Pancreas (tissue), 10 donors: ENCODE measurements at regions not wholly inside any gene's neighbourhood (a gene's known extent, or its start where the extent isn't known, plus 50 kb on each side); places are given as distances from the start of the nearest gene placed in this dataset.
"Not testable (repeated sequence)": the region's sequence is repeated elsewhere in the genome, so short reads cannot be mapped to it uniquely, and the experiment has no call there.

Experiments used
- ATAC-seq, 4 donors: fragments of 200-7000 bp; cut with Tn5 transposase; one replicate each; pipeline versions ENCODE4 v1.8.0 to v1.9.1; 2020; ENCODE audit warnings: mild to moderate bottlenecking in 4 of 4, moderate library complexity in 4 of 4
- DNase-seq, 6 donors: peaks; one replicate each; pipeline ENCODE4 v3.0.0-alpha.2; 2020
- FAIRE-seq: peaks from 2 replicates; lab custom pipeline; 2012; peaks lifted over from hg19 to GRCh38; lab: Jason Lieb, UNC
- H3K27ac ChIP-seq, 4 donors: fragments of 200-600 bp; sonication (generic); 1 replicate in 3 of 4; 2 replicates in 1 of 4; pipeline versions ENCODE4 v1.5.0 to v1.8.0; 2020
- H3K27me3 ChIP-seq, 4 donors: fragments of 200-600 bp; one replicate each; pipeline ENCODE4 v1.8.0; 2021
- H3K36me3 ChIP-seq, 3 donors: fragments of 200-600 bp; sonication (generic) in 1 of 3; one replicate each; pipeline versions ENCODE4 v1.5.0 to v1.8.0; 2020 to 2021
- H3K4me1 ChIP-seq, 3 donors: fragments of 200-600 bp; one replicate each; pipeline ENCODE4 v1.8.0; 2021
- H3K4me3 ChIP-seq, 4 donors: fragments of 200-600 bp; sonication (generic) in 2 of 4; one replicate each; pipeline versions ENCODE4 v1.5.0 to v1.8.0; 2020 to 2021
- H3K9me3 ChIP-seq, 4 donors: fragments of 200-600 bp; one replicate each; pipeline ENCODE4 v1.8.0; 2021
- WGBS, 2 donors: extraction: QIAGEN DNeasy Blood & Tissue Kit; methylation state at CpG; one replicate each; pipeline ENCODE4 v1.1.7; 2013; 5-methylcytosine and 5-hydroxymethylcytosine counted together
- intact Hi-C, 3 donors: fragments of 100-400 bp; cut with DNase I; formaldehyde crosslinking; loops; one replicate each; pipeline versions ENCODE4 v1.11.1 to v1.14.2; 2022
- TF ChIP-seq, protein P1 (sequence below), 4 donors: fragments of 200-600 bp; sonication (generic) in 3 of 4; IDR thresholded peaks; one replicate each; pipeline versions ENCODE4 v1.5.0 to v1.8.0; 2021; ENCODE audit warnings: antibody characterized with exemption in 4 of 4
- donor health status: healthy with polysubstance abuse.
- donor health status: DM: no; HTN: no; CAD: no; lungs with moderate emphysema.
- donor health status: DM: no; HTN: no; CAD: no.
- donor health status: control.
- donor health status: control.
- donor health status: Bipolar disorder and iron deficiency.
- donor health status: DM: yes; HTN: yes; CAD: no.
- donor health status: DM: no; HTN: no; CAD: no.
- donor health status: DM: no; HTN: no; CAD: no.
- donor health status: DM: yes; HTN: yes; CAD: no.

GRCh38 chr22:27107824-27108223 is 450.4 kb downstream of the MIAT start:
- FAIRE-seq (no peak), DNase-seq (peak; percentile 67 to 86 (median 80)), ATAC-seq (peak; percentile 75 to 87 (median 81))
- WGBS, 2 donors = 30 to 37% methylated on average over 2 of the region's 2 CpGs
- TF ChIP-seq, protein P1, sequence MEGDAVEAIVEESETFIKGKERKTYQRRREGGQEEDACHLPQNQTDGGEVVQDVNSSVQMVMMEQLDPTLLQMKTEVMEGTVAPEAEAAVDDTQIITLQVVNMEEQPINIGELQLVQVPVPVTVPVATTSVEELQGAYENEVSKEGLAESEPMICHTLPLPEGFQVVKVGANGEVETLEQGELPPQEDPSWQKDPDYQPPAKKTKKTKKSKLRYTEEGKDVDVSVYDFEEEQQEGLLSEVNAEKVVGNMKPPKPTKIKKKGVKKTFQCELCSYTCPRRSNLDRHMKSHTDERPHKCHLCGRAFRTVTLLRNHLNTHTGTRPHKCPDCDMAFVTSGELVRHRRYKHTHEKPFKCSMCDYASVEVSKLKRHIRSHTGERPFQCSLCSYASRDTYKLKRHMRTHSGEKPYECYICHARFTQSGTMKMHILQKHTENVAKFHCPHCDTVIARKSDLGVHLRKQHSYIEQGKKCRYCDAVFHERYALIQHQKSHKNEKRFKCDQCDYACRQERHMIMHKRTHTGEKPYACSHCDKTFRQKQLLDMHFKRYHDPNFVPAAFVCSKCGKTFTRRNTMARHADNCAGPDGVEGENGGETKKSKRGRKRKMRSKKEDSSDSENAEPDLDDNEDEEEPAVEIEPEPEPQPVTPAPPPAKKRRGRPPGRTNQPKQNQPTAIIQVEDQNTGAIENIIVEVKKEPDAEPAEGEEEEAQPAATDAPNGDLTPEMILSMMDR (IDR thresholded peaks at IDR 0.05) = no peak
- intact Hi-C loops = no loop called here
- Histone ChIP-seq H3K27ac (peak overlapping the region in 2 of 4 donors; percentile 67 to 70), H3K4me1 (peaks cover 0 to 29% (median 0%) of the 10 kb centered on the region in 3 donors), H3K36me3 (no peaks in the 10 kb centered on the region), H3K27me3 (no peaks in the 10 kb centered on the region), H3K9me3 (no peaks in the 10 kb centered on the region), H3K4me3 (no peak overlapping the region)

- H3K36me3 ChIP-seq = no peaks in the 10 kb centered on the region
- ATAC-seq = peak in 3 of 4 donors; percentile 14 to 30 (median 15)
- intact Hi-C loops = no loop called here
- TF ChIP-seq, protein P1 (IDR thresholded peaks at IDR 0.05) = no peak
- DNase-seq = peak in 4 of 6 donors; percentile 48 to 75 (median 64)
- no peaks in the 10 kb centered on the region for H3K27me3 ChIP-seq
- peak overlapping the region in 2 of 4 donors; percentile 67 to 70 for H3K27ac ChIP-seq
- no peak for FAIRE-seq
- H3K4me1 ChIP-seq = peaks cover 0 to 29% (median 0%) of the 10 kb centered on the region in 3 donors
- no peaks in the 10 kb centered on the region for H3K9me3 ChIP-seq
- no peak overlapping the region for H3K4me3 ChIP-seq
- 26 to 35% methylated on average over 16 to 20 of the region's 20 CpGs for WGBS, 2 donors
Observed at GRCh38 chr22:27108425-27109114, 451.2 kb downstream of the MIAT start.

- WGBS, 2 donors = 76% methylated on average over 2 of the region's 2 CpGs
- Histone ChIP-seq H3K4me1 (peaks cover 0 to 29% (median 0%) of the 10 kb centered on the region in 3 donors), H3K27ac (peak overlapping the region in 2 of 4 donors; percentile 67 to 70)
- DNase-seq, H3K27me3 ChIP-seq, H3K36me3 ChIP-seq, H3K4me3 ChIP-seq, ATAC-seq, FAIRE-seq, H3K9me3 ChIP-seq, intact Hi-C loops: not testable (repeated sequence)
Observed at GRCh38 chr22:27109406-27109805, 452.0 kb downstream of the MIAT start.

DNA sequence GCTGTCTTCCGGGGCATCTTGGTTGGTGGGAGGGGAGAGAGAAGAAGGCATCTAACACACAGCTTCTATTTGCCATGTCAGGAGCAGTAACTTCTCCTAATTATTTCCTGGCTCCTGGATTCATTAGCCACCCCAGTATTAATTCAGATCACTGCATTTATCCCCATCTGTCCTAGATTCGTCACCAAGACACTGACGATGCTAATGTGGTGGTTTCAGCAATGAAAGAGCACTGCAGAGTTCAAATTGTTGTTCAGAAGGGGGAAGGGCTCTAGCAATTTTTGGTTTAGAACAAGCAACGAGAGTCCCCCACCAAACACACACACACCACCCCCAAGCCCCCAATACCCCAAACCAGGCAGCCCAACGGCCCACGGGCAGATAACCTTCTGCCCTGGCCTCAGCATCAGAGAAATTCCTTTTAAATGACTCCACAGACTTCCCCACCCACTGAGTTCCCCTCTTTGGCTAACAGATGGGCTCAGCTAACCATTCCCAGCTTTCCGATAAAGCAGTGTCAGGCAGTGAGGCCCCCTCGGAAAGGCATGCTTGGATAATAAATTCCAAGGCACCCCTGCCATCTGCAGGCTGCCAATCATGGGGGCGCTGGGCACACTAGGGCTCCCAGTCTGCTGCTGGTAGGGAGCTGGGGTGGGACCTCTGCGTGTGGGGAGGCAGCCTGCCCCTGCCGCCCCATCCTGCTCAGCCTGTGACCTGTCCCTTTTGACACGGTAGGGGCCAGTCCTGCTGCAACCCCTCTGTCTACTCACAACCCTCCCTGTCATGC is 453.5 kb downstream of the MIAT start:
- DNase-seq (peak in 1 of 6 donors; percentile 16), ATAC-seq (peak in 1 of 4 donors; percentile 17), FAIRE-seq (no peak)
- intact Hi-C loops = no loop called here
- H3K4me1 ChIP-seq = peaks cover 5 to 34% (median 8%) of the 10 kb centered on the region in 3 donors
- TF ChIP-seq, protein P1 (IDR thresholded peaks at IDR 0.05) = no peak
- H3K4me3 ChIP-seq = no peak overlapping the region
- peak overlapping the region in 2 of 4 donors; percentile 83 to 84 for H3K27ac ChIP-seq
- no peaks in the 10 kb centered on the region for H3K27me3 ChIP-seq
- H3K36me3 ChIP-seq = no peaks in the 10 kb centered on the region
- H3K9me3 ChIP-seq = no peaks in the 10 kb centered on the region
- 44 to 49% methylated on average over 12 of the region's 12 CpGs for WGBS, 2 donors

DNA sequence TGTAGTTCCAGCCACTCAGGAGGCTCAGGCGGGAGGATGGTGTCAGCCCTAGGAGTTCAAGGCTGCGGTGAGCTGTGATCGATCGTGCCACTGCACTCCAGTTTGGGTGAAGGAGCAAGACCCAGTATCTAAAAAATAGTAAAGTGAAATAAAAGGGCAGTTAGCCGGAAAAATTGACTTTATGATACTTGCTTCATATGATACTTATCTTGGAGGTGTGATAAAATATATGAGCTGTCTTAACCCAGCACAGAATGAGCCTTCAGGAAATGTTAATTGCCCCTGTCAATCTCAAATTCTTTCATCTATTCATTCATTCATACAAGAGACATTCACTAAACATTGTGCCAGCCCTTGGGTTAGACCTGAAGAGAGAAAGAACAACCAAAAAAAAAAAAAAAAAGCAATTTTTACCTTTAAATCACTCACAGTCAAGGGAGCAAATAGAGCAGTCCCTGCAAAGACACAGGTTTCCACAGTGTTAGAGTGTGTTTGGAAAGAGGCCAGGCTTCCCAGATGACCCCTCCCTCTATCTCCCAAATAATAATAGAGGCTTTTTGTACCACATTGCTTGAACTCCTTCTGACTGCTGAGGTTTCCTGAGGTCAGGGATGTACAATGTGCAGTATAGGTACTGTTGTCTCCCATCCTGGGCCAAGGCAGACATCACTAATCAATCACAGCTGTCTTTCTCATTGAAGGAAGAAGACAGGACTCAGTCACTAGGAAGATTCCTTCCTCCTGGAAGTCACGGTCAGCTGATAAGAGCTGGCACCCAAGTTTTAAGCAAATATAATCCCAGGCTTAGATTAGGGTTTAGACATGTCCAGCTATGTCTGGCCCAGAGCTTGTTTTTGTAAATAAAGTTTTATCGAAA is 454.6 kb downstream of the MIAT start:
- no peak overlapping the region for H3K4me3 ChIP-seq
- no peak for DNase-seq
- H3K36me3 ChIP-seq = no peaks in the 10 kb centered on the region
- no peak for ATAC-seq
- H3K4me1 ChIP-seq = peaks cover 14 to 43% (median 14%) of the 10 kb centered on the region in 3 donors
- TF ChIP-seq, protein P1 (IDR thresholded peaks at IDR 0.05) = no peak
- 63 to 64% methylated on average over 7 of the region's 7 CpGs for WGBS, 2 donors
- H3K27me3 ChIP-seq = no peaks in the 10 kb centered on the region
- intact Hi-C loops = no loop called here
- FAIRE-seq = no peak
- peak overlapping the region; percentile 23 to 84 (median 57) for H3K27ac ChIP-seq
- no peaks in the 10 kb centered on the region for H3K9me3 ChIP-seq
